Natural killer cell (primary cell): ENCODE measurements at regions not wholly inside any gene's neighbourhood (a gene's known extent, or its start where the extent isn't known, plus 50 kb on each side); places are given as distances from the start of the nearest gene placed in this dataset.

Source experiments
- ATAC-seq, 3 donors: fragments of 150-1000 bp in 2 of 3; fragments of 200-7000 bp in 1 of 3; cut with Tn5 transposase; 1 replicate in 1 of 3; 2 replicates in 2 of 3; pipeline ENCODE4 v1.10.0; 2021; ENCODE audit warnings: mild to moderate bottlenecking in 2 of 3, moderate library complexity in 2 of 3
- DNase-seq, 2 donors: peaks; one replicate each; pipeline versions ENCODE4 v3.0.0 to v3.0.0-alpha.2; 2013 to 2021; ENCODE audit warnings: mixed read lengths in 1 of 2
- H3K27ac ChIP-seq: one replicate; pipeline ENCODE4 v1.5.1; 2013; ENCODE audit warnings: mild to moderate bottlenecking, low read length
- H3K27me3 ChIP-seq: one replicate; pipeline ENCODE4 v1.6.1; 2013; ENCODE audit warnings: low read length; ENCODE audit not compliant: control insufficient read depth, insufficient read depth
- H3K36me3 ChIP-seq: one replicate; pipeline ENCODE4 v1.6.1; 2013; ENCODE audit warnings: low read length; ENCODE audit not compliant: control insufficient read depth, insufficient read depth
- H3K4me1 ChIP-seq: one replicate; pipeline ENCODE4 v1.6.1; 2013; ENCODE audit warnings: low read length; ENCODE audit not compliant: control insufficient read depth, insufficient read depth
- H3K4me3 ChIP-seq: one replicate; pipeline ENCODE4 v1.5.1; 2013; ENCODE audit warnings: low read length
- H3K9me3 ChIP-seq: one replicate; pipeline ENCODE4 v1.6.1; 2013; ENCODE audit warnings: low read length; ENCODE audit not compliant: control insufficient read depth, insufficient read depth
- H3K27ac Mint-ChIP-seq, 2 donors: one replicate each; pipeline ENCODE4 v1.8.0; 2022; ENCODE audit warnings: mild to moderate bottlenecking in 2 of 2, mixed read lengths in 2 of 2, moderate library complexity in 1 of 2
- H3K27me3 Mint-ChIP-seq, 2 donors: one replicate each; pipeline ENCODE4 v1.8.0; 2022; ENCODE audit warnings: low read depth in 2 of 2, mixed read lengths in 2 of 2
- H3K36me3 Mint-ChIP-seq: one replicate; pipeline ENCODE4 v1.8.0; 2022; ENCODE audit warnings: mixed read lengths
- H3K4me1 Mint-ChIP-seq, 2 donors: one replicate each; pipeline ENCODE4 v1.8.0; 2022; ENCODE audit warnings: mixed read lengths in 2 of 2
- H3K4me3 Mint-ChIP-seq: one replicate; pipeline ENCODE4 v1.8.0; 2022; ENCODE audit warnings: mild to moderate bottlenecking, moderate library complexity, mixed read lengths
- H3K9me3 Mint-ChIP-seq, 2 donors: one replicate each; pipeline ENCODE4 v1.8.0; 2022; ENCODE audit warnings: mixed read lengths in 2 of 2
- CTCF ChIP-seq: fragments of 200-600 bp; IDR thresholded peaks from one replicate; pipeline ENCODE4 v1.8.0; 2022; ENCODE audit warnings: antibody characterized with exemption
- WGBS: methylation state at CpG from one replicate; pipeline ENCODE4 v1.1.7; 2013; ENCODE audit warnings: missing lambda C conversion rate; ENCODE audit not compliant: insufficient coverage; 5-methylcytosine and 5-hydroxymethylcytosine counted together
- intact Hi-C: fragments of 100-400 bp; cut with micrococcal nuclease; formaldehyde crosslinking; loops from one replicate; pipeline ENCODE4 v1.14.2; 2022

DNA sequence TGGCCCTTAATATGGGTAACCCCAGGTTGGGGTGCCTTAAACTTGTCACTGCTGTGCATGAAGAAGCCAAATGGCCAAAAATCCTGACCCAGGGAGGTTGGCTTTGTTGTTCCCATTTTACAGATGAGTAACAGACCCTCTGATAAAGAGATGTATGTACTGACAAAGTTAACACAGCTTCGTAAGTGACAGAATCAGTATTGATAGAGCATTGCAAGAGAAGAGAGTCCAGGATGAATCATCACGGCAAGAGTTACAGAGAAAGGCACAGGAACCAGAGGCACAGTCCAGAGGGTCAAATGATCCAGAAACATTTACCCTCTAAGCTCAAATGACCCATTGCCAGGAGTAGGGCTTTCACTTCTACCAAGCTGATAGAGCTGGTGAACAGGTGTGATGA is 103.8 kb upstream of the SMC2 start:
- Mint-ChIP-seq H3K4me1 (no peaks in the 10 kb centered on the region), H3K27me3 (no peaks in the 10 kb centered on the region), H3K27ac (no peak overlapping the region), H3K9me3 (peaks cover 0 to 15% of the 10 kb centered on the region in 2 donors), H3K4me3 (no peak overlapping the region), H3K36me3 (no peaks in the 10 kb centered on the region)
- Histone ChIP-seq H3K36me3 (no peaks in the 10 kb centered on the region), H3K27ac (no peak overlapping the region), H3K27me3 (no peaks in the 10 kb centered on the region), H3K4me3 (no peak overlapping the region), H3K4me1 (no peaks in the 10 kb centered on the region), H3K9me3 (no peaks in the 10 kb centered on the region)
- DNase-seq (no peak), ATAC-seq (no peak)
- no peak for TF ChIP-seq CTCF
- intact Hi-C loops: no loop called here
- 80% methylated on average over 2 of the region's 2 CpGs for WGBS

GRCh38 chr9:103991001-103991400 is 103.1 kb upstream of the SMC2 start:
- Histone ChIP-seq H3K27ac (no peak overlapping the region), H3K4me1 (no peaks in the 10 kb centered on the region), H3K36me3 (no peaks in the 10 kb centered on the region), H3K4me3 (no peak overlapping the region), H3K27me3 (no peaks in the 10 kb centered on the region), H3K9me3 (no peaks in the 10 kb centered on the region)
- H3K27ac Mint-ChIP-seq: no peak overlapping the region
- no peak overlapping the region for H3K4me3 Mint-ChIP-seq
- 73% methylated on average over 2 of the region's 2 CpGs for WGBS
- H3K9me3 Mint-ChIP-seq: peaks cover 0 to 13% of the 10 kb centered on the region in 2 donors
- H3K36me3 Mint-ChIP-seq: no peaks in the 10 kb centered on the region
- DNase-seq: no peak
- intact Hi-C loops: no loop called here
- TF ChIP-seq CTCF: no peak
- ATAC-seq: no peak
- H3K27me3 Mint-ChIP-seq: no peaks in the 10 kb centered on the region
- no peaks in the 10 kb centered on the region for H3K4me1 Mint-ChIP-seq

DNA sequence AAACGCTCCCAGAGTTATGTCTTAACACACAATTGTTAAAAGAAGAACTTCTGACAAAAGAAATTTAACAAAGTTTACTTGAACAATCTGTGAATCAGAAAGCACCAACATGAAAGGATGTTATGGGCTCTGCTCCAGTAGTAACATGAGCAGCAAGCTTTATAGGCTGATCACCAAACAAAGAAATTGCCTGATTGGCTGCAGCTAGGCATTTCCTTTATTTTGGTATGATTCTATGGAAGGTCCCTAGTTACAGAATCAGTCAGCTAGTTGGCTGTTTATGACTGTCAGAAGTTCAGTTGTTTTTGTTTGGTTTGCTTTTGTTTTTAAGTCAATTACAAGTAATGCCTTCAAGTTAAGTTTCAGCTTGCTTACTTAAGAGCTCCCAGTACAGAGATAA is 102.4 kb upstream of the SMC2 start:
- H3K4me1 ChIP-seq: no peaks in the 10 kb centered on the region
- no peaks in the 10 kb centered on the region for H3K27me3 ChIP-seq
- no peaks in the 10 kb centered on the region for H3K9me3 ChIP-seq
- no peaks in the 10 kb centered on the region for H3K27me3 Mint-ChIP-seq
- TF ChIP-seq CTCF: no peak
- WGBS: 75% methylated on average over 1 of the region's 1 CpG
- H3K4me3 Mint-ChIP-seq: no peak overlapping the region
- ATAC-seq (no peak), DNase-seq (no peak)
- H3K36me3 ChIP-seq: no peaks in the 10 kb centered on the region
- H3K4me3 ChIP-seq: no peak overlapping the region
- no peak overlapping the region for H3K27ac ChIP-seq
- H3K4me1 Mint-ChIP-seq: no peaks in the 10 kb centered on the region
- H3K27ac Mint-ChIP-seq: no peak overlapping the region
- no peaks in the 10 kb centered on the region for H3K36me3 Mint-ChIP-seq
- intact Hi-C loops: no loop called here
- H3K9me3 Mint-ChIP-seq: peaks cover 0 to 14% of the 10 kb centered on the region in 2 donors

DNA sequence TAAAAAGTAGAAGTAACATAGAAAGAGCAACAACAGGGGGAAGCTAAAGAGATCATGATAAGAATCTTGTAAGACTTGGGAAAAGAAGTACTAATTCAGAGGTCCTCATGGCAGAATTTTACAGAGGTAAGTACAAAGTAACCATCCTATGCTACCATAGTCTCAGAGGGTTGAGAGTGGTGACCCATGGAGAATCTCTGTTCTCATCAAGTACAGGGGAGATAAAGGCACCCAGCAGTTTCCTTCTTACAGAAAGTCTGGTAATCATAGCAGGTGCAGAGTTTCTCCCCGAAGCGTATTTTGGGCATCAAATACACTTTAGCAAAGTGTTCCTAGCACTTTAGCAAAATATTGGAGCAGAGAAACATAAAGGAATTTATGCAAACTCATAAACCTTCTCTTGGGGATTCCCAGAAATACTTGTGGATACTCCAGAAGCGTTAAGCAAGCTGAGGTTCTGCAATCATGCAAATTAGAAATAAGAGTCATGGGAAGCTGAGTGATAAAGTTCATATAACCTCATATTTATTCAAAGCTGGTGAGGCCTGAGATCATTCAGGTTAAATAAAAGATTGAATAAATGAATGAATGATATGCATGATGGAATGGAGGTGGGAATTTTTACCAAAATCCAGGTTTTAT is 101.0 kb upstream of the SMC2 start:
- Histone ChIP-seq H3K36me3 (no peaks in the 10 kb centered on the region), H3K9me3 (no peaks in the 10 kb centered on the region), H3K27ac (no peak overlapping the region), H3K27me3 (no peaks in the 10 kb centered on the region), H3K4me1 (no peaks in the 10 kb centered on the region), H3K4me3 (no peak overlapping the region)
- no peak overlapping the region for H3K27ac Mint-ChIP-seq
- H3K4me1 Mint-ChIP-seq: no peaks in the 10 kb centered on the region
- WGBS: 87% methylated on average over 3 of the region's 3 CpGs
- no peak for TF ChIP-seq CTCF
- intact Hi-C loops: no loop called here
- no peak overlapping the region for H3K4me3 Mint-ChIP-seq
- H3K9me3 Mint-ChIP-seq: peaks cover 0 to 11% of the 10 kb centered on the region in 2 donors
- no peak for ATAC-seq
- no peak for DNase-seq
- no peaks in the 10 kb centered on the region for H3K36me3 Mint-ChIP-seq
- no peaks in the 10 kb centered on the region for H3K27me3 Mint-ChIP-seq
